Epithelial cell of proximal tubule (primary cell): ENCODE measurements at regions not wholly inside any gene's neighbourhood (a gene's known extent, or its start where the extent isn't known, plus 50 kb on each side); places are given as distances from the start of the nearest gene placed in this dataset.

Experiments used
- DNase-seq: peaks from one replicate; pipeline ENCODE4 v3.0.0-alpha.2; 2011; ENCODE audit warnings: low read depth
- H3K4me3 ChIP-seq: 2 replicates; pipeline ENCODE4 v1.5.1; 2011; ENCODE audit warnings: low read depth, mild to moderate bottlenecking, low read length
- TF ChIP-seq, protein P1 (sequence below): conservative IDR thresholded peaks from 2 replicates; pipeline ENCODE4 v1.5.1; 2012; ENCODE audit warnings: low read depth, mild to moderate bottlenecking, low read length

DNA sequence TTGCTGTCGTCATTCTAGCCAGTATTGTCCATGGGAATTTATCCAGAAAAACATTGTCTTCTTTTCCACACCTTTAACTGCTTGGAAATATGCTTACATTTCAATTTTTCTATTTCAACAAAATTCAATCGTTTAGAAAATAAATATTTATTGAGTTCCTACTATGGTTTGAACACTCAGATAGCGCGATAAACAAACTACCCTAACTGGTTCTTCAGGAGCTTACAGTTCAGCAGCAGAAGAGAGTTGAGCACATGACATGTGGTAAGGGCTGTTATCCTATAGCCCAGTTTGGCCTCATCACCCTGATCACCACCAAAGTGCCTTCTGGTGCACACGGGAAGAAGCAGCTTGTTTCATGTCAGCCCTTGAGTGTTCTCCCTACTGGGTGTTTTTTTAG, 375.2 kb upstream of the SMIM21 start:
- DNase-seq, result no peak
- no peak overlapping the region for H3K4me3 ChIP-seq
- TF ChIP-seq, protein P1, sequence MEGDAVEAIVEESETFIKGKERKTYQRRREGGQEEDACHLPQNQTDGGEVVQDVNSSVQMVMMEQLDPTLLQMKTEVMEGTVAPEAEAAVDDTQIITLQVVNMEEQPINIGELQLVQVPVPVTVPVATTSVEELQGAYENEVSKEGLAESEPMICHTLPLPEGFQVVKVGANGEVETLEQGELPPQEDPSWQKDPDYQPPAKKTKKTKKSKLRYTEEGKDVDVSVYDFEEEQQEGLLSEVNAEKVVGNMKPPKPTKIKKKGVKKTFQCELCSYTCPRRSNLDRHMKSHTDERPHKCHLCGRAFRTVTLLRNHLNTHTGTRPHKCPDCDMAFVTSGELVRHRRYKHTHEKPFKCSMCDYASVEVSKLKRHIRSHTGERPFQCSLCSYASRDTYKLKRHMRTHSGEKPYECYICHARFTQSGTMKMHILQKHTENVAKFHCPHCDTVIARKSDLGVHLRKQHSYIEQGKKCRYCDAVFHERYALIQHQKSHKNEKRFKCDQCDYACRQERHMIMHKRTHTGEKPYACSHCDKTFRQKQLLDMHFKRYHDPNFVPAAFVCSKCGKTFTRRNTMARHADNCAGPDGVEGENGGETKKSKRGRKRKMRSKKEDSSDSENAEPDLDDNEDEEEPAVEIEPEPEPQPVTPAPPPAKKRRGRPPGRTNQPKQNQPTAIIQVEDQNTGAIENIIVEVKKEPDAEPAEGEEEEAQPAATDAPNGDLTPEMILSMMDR, result no peak

DNA sequence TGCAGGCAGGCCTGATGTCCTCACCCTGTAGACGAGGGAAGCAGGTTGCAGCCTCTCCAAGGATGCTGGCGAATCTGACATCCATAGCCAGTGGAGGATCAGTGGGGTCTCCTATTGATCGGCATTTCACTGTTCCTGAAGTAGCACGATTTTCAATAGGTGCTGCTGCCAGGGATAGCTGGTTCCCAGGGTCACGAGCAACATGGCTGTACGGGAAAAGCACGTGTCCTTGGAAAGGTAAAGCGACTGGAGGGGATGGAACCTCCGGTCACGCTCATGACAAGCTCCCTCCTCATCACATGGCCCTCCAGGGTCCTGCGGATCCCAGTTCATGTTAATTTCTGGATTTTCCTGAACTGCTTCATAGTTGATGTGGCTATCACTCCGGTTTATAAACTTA, 373.7 kb upstream of the SMIM21 start:
- no peak for DNase-seq
- H3K4me3 ChIP-seq, result no peak overlapping the region
- TF ChIP-seq, protein P1, result no peak

DNA sequence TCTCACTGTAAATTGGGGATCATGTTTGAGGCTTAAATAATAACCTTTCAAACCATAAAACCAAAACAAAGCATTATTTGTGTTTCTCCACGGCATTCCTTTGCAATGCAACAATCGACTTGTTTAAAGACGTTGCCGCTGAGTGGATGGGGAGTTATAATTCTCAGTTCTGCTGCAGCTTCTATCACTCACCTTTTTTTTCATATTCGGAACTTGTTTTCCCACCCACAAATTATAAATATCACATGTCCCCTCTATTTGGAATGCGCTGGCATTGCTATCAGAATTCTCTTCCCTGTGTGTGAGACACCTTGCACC, 372.8 kb upstream of the SMIM21 start:
- TF ChIP-seq, protein P1, result no peak
- no peak overlapping the region for H3K4me3 ChIP-seq
- DNase-seq, result no peak

DNA sequence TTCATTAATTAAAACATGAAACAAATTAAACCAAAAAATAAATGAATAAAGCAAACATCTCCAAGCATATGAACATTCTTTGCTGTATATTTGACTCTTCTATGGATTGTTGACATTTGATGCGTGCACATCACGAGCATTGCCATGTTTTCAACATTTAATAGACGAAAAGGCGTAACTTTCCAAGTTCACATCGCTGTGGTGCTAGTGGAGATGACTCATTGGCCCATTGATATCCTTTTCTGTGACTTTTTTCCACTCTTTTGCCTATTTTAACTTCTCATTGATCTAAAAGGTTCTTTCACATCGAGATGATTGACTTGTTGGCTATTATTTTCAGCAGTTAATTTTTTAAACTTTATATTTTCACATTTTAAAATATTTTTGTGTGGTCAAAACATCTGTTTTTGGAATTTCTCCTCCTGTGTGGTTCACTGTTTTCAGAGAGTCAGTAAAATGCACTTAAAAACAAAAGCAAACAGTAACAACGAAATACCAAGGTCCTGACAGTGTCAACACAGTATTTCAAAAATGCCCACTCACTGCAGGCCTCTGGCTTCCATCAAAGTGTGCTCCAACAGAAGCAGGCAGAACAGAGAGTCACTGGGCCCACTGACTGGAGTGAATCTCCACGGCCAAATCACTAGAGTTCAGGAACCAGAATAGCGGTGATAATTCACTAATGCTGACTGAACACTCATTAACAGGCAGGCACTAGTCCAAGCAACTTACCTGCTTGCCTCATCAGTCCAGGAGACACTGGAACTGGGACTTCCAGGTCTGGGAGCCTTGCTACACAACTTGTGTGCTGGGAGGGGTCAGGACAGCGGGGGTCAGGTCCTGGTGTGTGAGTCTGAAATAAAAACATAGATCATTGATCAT, 372.2 kb upstream of the SMIM21 start:
- H3K4me3 ChIP-seq, result no peak overlapping the region
- no peak for DNase-seq
- TF ChIP-seq, protein P1, result no peak

DNA sequence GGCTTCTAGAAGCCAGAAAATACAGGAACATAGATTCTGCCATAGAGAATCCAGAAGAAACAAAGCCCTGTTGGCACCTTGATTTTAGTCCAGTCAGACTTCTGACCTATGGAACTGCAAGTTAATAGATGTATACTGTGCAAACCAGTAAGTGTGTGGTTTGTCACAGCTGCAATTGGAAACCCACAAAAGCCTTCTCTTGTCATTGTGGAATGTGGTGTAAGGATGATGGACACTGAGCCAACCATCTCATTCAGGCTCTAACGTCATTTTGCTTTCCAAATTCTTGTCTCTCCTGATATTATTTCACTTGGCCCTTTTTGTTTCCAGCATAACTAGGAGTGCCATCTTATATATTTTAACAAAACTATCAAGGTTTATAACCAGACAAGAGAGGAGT, 369.5 kb upstream of the SMIM21 start:
- no peak for DNase-seq
- H3K4me3 ChIP-seq, result no peak overlapping the region
- TF ChIP-seq, protein P1, result no peak

DNA sequence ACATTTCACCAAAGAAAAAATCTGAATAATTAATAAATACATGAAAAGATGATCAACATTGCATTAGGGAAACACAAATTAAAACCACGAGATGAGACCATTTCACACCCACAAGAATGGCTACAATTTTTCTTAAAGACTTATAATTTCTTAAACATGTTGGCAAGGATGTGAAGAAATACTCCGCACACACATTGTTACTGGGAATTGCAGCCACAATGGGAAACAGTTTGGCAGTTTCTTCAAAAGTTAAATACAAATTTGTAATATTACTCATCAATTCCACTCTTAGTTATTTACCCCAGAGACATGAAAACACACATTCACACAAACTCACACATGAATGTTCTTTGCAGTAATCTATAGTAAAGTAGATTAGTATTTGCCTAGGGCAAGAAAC, 363.3 kb upstream of the SMIM21 start:
- DNase-seq, result no peak
- no peak overlapping the region for H3K4me3 ChIP-seq
- TF ChIP-seq, protein P1, result no peak

DNA sequence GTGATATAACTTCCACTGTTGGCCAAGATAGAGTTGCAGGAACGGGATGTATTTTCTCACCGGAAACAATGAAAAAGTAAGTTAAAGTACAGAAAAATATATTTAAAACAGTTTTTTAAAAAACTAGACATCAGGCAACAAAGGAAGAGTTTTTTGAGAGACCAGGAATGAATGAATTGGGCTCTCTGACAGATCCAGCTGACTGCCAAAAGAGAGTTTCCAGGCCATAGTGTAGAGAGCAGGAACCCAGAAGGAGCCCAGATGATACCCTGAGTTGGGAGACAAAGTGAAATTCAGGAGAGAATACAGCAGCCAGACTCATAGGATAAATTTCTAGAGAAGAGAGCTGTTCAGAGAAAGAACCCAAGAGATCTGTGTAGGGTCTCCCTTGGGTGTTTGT, 362.6 kb upstream of the SMIM21 start:
- no peak for DNase-seq
- H3K4me3 ChIP-seq, result no peak overlapping the region
- TF ChIP-seq, protein P1, result no peak
